Jurkat, Clone E6-1 (cell line): ENCODE measurements at regions not wholly inside any gene's neighbourhood (a gene's known extent, or its start where the extent isn't known, plus 50 kb on each side); places are given as distances from the start of the nearest gene placed in this dataset.
"Not testable (repeated sequence)": the region's sequence is repeated elsewhere in the genome, so short reads cannot be mapped to it uniquely, and the experiment has no call there.

Experiments
- DNase-seq: peaks from one replicate; pipeline ENCODE4 v3.0.0-alpha.2; 2011; ENCODE audit warnings: low read depth, low spot score
- H3K4me3 ChIP-seq: 2 replicates; pipeline ENCODE4 v1.5.1; 2011; ENCODE audit warnings: mild to moderate bottlenecking, low read length, control low read depth, moderate library complexity

GRCh38 chrX:103911236-103911635 is 51.2 kb upstream of the TMSB15B start:
- no peak overlapping the region for H3K4me3 ChIP-seq
- DNase-seq = no peak

DNA sequence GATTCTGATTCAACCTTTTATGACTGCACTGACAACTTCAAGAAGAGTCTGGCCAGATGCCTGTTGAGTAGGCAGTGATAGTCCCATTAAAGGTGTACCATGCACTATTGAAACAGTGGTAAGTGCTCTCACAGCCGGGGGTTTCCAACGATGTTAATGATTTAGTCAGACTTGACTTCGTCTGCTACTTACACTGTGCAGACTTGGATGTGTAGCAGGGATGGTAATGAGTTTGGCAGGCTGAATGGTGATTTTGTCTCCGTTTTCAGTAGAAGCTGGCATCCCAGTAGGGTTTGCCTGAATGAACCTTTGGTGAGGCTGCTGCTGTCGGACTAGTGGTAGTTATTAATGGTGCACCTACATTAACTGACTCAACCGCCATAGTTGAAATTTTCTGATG is 52.0 kb upstream of the TMSB15B start:
- no peak for DNase-seq
- H3K4me3 ChIP-seq = no peak overlapping the region

DNA sequence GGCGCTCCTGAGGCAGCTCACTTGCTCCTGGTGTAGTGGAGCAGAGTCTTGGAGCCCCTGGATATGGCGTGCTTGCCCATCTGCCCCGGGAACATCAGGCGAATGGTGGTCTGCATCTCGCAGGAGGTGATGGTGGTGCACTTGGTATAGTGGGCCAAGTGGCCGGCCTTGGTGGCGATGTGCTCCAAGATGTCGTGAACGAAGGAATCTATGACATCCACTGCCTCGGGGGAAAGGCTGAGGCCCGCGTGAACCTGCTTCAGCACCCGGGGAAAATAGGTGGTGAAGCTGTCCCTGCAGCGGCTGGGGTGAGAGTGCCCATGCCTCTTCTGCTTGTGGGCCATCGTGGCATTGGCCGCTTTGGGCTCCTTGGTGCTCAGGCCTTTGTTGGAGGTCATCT is 58.1 kb upstream of the TMSB15B start:
- DNase-seq = no peak
- H3K4me3 ChIP-seq = no peak overlapping the region

DNA sequence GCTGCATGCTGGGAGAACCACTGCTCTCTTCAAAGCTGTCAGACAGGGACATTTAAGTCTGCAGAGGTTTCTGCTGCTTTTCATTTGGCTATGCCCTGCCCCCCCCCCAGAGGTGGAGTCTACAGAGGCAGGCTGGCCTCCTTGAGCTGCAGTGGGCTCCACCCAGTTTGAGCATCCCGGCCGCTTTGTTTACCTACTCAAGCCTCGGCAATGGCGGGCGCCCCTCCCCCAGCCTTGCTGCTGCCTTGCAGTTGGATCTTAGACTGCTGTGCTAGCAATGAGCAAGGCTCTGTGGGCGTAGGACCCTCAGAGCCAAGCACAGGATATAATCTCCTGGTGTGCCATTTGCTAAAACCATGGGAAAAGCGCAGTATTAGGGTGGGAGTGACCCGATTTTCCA is 59.8 kb upstream of the TMSB15B start:
- H3K4me3 ChIP-seq, DNase-seq: not testable (repeated sequence)

- DNase-seq = no peak
- no peak overlapping the region for H3K4me3 ChIP-seq
These were observed 57.2 kb upstream of the RAB9B start for GRCh38 chrX:103889216-103889615.

DNA sequence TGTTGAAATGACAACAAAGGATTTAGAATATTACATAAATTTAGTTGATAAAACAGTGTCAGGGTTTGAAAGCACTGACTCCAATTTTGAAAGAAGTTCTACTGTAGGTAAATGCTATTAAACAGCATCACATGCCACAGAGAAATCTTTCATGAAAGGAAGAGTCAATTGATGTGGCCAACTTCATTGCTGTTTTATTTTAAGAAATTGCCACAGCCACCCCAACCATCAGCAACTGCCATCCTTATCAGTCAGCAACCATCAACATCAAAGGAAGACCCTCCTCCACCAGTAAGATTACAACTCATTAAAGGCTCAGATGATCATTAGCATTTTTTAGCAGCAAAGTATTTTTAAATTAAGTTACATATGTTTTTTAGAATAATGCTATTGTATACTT is 54.6 kb upstream of the RAB9B start:
- H3K4me3 ChIP-seq = no peak overlapping the region
- peak; percentile 89 for DNase-seq

GRCh38 chrX:103883533-103883932 is 51.5 kb upstream of the RAB9B start:
- H3K4me3 ChIP-seq = no peak overlapping the region
- DNase-seq = no peak

DNA sequence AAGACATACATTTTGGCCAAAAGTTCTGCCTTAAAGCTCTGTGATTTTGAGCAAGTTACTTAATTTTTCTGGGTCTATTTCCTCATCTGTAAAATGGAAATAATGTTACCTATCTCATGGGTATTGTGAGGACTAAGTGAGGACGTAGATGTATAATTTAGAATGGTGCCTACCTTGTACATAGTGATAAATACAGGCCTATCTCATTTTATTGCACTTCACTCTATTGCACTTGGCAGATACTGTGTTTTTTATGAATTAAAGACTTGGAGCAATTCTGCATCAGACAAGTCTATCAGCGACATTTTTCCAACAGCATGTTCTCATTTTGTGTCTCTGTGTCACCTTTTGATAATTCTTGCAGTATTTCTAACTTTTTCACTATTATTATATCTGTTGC is 50.9 kb upstream of the RAB9B start:
- no peak overlapping the region for H3K4me3 ChIP-seq
- DNase-seq = no peak
